ENCODE measurements at regions not wholly inside any gene's neighbourhood (a gene's known extent, or its start where the extent isn't known, plus 50 kb on each side); places are given as distances from the start of the nearest gene placed in this dataset.

- Histone ChIP-seq H3K4me3 (ENCODE audit: low read depth, low read length, poor library complexity, severe bottlenecking) (no peak overlapping the region), H4K20me1 (ENCODE audit: insufficient read depth, low read length) (no peaks in the 10 kb centered on the region), H3K27ac (ENCODE audit: low read depth, low read length, poor library complexity, severe bottlenecking) (no peak overlapping the region), H3K4me2 (ENCODE audit: low read length) (no peak overlapping the region), H3K4me1 (ENCODE audit: insufficient read depth, low read length, poor library complexity, severe bottlenecking) (peaks cover 8% of the 10 kb centered on the region), H3K9me3 (ENCODE audit: low read length) (no peaks in the 10 kb centered on the region), H3K36me3 (ENCODE audit: insufficient read depth, low read length) (no peaks in the 10 kb centered on the region), H3K9me2 (ENCODE audit: insufficient read depth, low read length) (no peaks in the 10 kb centered on the region), H2AFZ (ENCODE audit: low read length) (no peak overlapping the region), H3K79me2 (ENCODE audit: insufficient read depth, low read depth, low read length) (no peaks in the 10 kb centered on the region)
- no peak for TF ChIP-seq EZH2phosphoT487 (IDR thresholded peaks at IDR 0.05; ENCODE audit: borderline replicate concordance, low read depth, low read length)
- no peak for TF ChIP-seq CTCF (conservative IDR thresholded peaks at IDR 0.05; ENCODE audit: low read length)
- BruUV-seq (replicated peaks): no TSS peak
- no peak for DNase-seq (ENCODE audit: low spot score)
- CTCF ChIA-PET (ENCODE audit: unreplicated experiment): no interaction called here
- POLR2A ChIA-PET: no interaction called here
- intact Hi-C loops (cut with micrococcal nuclease; ENCODE audit: unreplicated experiment): no loop called here
These were observed 86.5 kb upstream of the UGP2 start for GRCh38 chr2:63755216-63755615.

GRCh38 chr2:63755965-63756364, 85.7 kb upstream of the UGP2 start:
- H3K36me3 ChIP-seq (ENCODE audit: insufficient read depth, low read length): no peaks in the 10 kb centered on the region
- DNase-seq (ENCODE audit: low spot score): no peak
- no peak overlapping the region for H3K27ac ChIP-seq (ENCODE audit: low read depth, low read length, poor library complexity, severe bottlenecking)
- TF ChIP-seq EZH2phosphoT487 (IDR thresholded peaks at IDR 0.05; ENCODE audit: borderline replicate concordance, low read depth, low read length): no peak
- TF ChIP-seq CTCF (conservative IDR thresholded peaks at IDR 0.05; ENCODE audit: low read length): no peak
- ChIA-PET POLR2A (interaction anchor here (0.5 kb wide), 1 partner anchor 48 kb away, joined by 3 read pairs; no protein-coding TSS in a partner anchor), CTCF (ENCODE audit: unreplicated experiment) (no interaction called here)
- H3K4me1 ChIP-seq (ENCODE audit: insufficient read depth, low read length, poor library complexity, severe bottlenecking): peaks cover 8% of the 10 kb centered on the region
- no peaks in the 10 kb centered on the region for H3K9me3 ChIP-seq (ENCODE audit: low read length)
- H2AFZ ChIP-seq (ENCODE audit: low read length): no peak overlapping the region
- no peak overlapping the region for H3K4me2 ChIP-seq (ENCODE audit: low read length)
- no peak overlapping the region for H3K4me3 ChIP-seq (ENCODE audit: low read depth, low read length, poor library complexity, severe bottlenecking)
- H3K9me2 ChIP-seq (ENCODE audit: insufficient read depth, low read length): no peaks in the 10 kb centered on the region
- no TSS peak for BruUV-seq (replicated peaks)
- no peaks in the 10 kb centered on the region for H4K20me1 ChIP-seq (ENCODE audit: insufficient read depth, low read length)
- no peaks in the 10 kb centered on the region for H3K79me2 ChIP-seq (ENCODE audit: insufficient read depth, low read depth, low read length)
- intact Hi-C loops (cut with micrococcal nuclease; ENCODE audit: unreplicated experiment): no loop called here

GRCh38 chr2:63763391-63763941, 78.2 kb upstream of the UGP2 start:
- Histone ChIP-seq H3K4me1 (ENCODE audit: insufficient read depth, low read length, poor library complexity, severe bottlenecking) (no peaks in the 10 kb centered on the region), H3K36me3 (ENCODE audit: insufficient read depth, low read length) (no peaks in the 10 kb centered on the region), H3K79me2 (ENCODE audit: insufficient read depth, low read depth, low read length) (no peaks in the 10 kb centered on the region), H3K27ac (ENCODE audit: low read depth, low read length, poor library complexity, severe bottlenecking) (no peak overlapping the region), H4K20me1 (ENCODE audit: insufficient read depth, low read length) (no peaks in the 10 kb centered on the region), H3K9me3 (ENCODE audit: low read length) (peaks cover 18% of the 10 kb centered on the region; the same call in 1 of the 2 replicates), H2AFZ (ENCODE audit: low read length) (no peak overlapping the region), H3K4me2 (ENCODE audit: low read length) (no peak overlapping the region), H3K9me2 (ENCODE audit: insufficient read depth, low read length) (no peaks in the 10 kb centered on the region), H3K4me3 (ENCODE audit: low read depth, low read length, poor library complexity, severe bottlenecking) (no peak overlapping the region)
- CTCF ChIA-PET (ENCODE audit: unreplicated experiment): no interaction called here
- intact Hi-C loops (cut with micrococcal nuclease; ENCODE audit: unreplicated experiment): no loop called here
- no TSS peak for BruUV-seq (replicated peaks)
- POLR2A ChIA-PET: no interaction called here
- DNase-seq (ENCODE audit: low spot score): no peak
- TF ChIP-seq CTCF (conservative IDR thresholded peaks at IDR 0.05; ENCODE audit: low read length) (no peak), EZH2phosphoT487 (IDR thresholded peaks at IDR 0.05; ENCODE audit: borderline replicate concordance, low read depth, low read length) (no peak)

All from OCI-LY7 (cell line).